CD4-positive, CD25-positive, alpha-beta regulatory T cell (primary cell): ENCODE measurements at regions not wholly inside any gene's neighbourhood (a gene's known extent, or its start where the extent isn't known, plus 50 kb on each side); places are given as distances from the start of the nearest gene placed in this dataset.
"Not testable (repeated sequence)": the region's sequence is repeated elsewhere in the genome, so short reads cannot be mapped to it uniquely, and the experiment has no call there.

ENCODE experiments used
- ATAC-seq, 2 donors: fragments of 150-1000 bp; cut with Tn5 transposase; one replicate each; pipeline ENCODE4 v1.10.0; 2021; ENCODE audit warnings: low read depth in 2 of 2, moderate number of reproducible peaks in 2 of 2, moderate library complexity in 1 of 2
- DNase-seq, 3 donors: peaks; one replicate each; pipeline versions ENCODE4 v3.0.0 to v3.0.0-alpha.2; 2012 to 2022; ENCODE audit warnings: mixed read lengths in 1 of 3
- H3K27ac ChIP-seq: one replicate; pipeline ENCODE4 v1.7.0; 2013; ENCODE audit warnings: mild to moderate bottlenecking, low read length; ENCODE audit not compliant: insufficient read depth, poor library complexity, severe bottlenecking
- H3K27me3 ChIP-seq: one replicate; pipeline ENCODE4 v1.7.0; 2013; ENCODE audit warnings: low read length; ENCODE audit not compliant: control insufficient read depth, insufficient read depth
- H3K36me3 ChIP-seq: one replicate; pipeline ENCODE4 v1.7.0; 2013; ENCODE audit warnings: mild to moderate bottlenecking, low read length, moderate library complexity; ENCODE audit not compliant: control insufficient read depth, insufficient read depth
- H3K4me1 ChIP-seq: 2 replicates; pipeline ENCODE4 v1.7.0; 2013; ENCODE audit warnings: mild to moderate bottlenecking, low read length; ENCODE audit not compliant: insufficient read depth, control insufficient read depth, poor library complexity, severe bottlenecking
- H3K4me3 ChIP-seq: one replicate; pipeline ENCODE4 v1.7.0; 2013; ENCODE audit warnings: low read depth, mild to moderate bottlenecking, low read length, moderate library complexity
- H3K9me3 ChIP-seq, 2 experiments: 1 replicate in 1 of 2; 2 replicates in 1 of 2; pipeline ENCODE4 v1.7.0; 2013; ENCODE audit warnings: low read length in 2 of 2, mild to moderate bottlenecking in 1 of 2, moderate library complexity in 1 of 2; ENCODE audit not compliant: control insufficient read depth in 2 of 2
- H3K27ac Mint-ChIP-seq, 3 donors: one replicate each; pipeline ENCODE4 v1.8.0; 2020 to 2022; ENCODE audit warnings: mild to moderate bottlenecking in 3 of 3, mixed read lengths in 3 of 3, moderate library complexity in 2 of 3
- H3K27me3 Mint-ChIP-seq: one replicate; pipeline ENCODE4 v1.8.0; 2022; ENCODE audit warnings: mild to moderate bottlenecking, mixed read lengths
- H3K36me3 Mint-ChIP-seq: one replicate; pipeline ENCODE4 v1.8.0; 2020; ENCODE audit warnings: mixed read lengths
- H3K4me1 Mint-ChIP-seq, 4 donors: one replicate each; pipeline ENCODE4 v1.8.0; 2020 to 2022; ENCODE audit warnings: mixed read lengths in 4 of 4, mild to moderate bottlenecking in 1 of 4
- H3K4me3 Mint-ChIP-seq, 4 donors: one replicate each; pipeline ENCODE4 v1.8.0; 2020 to 2022; ENCODE audit warnings: mild to moderate bottlenecking in 4 of 4, mixed read lengths in 4 of 4, moderate library complexity in 3 of 4
- H3K9me3 Mint-ChIP-seq, 7 donors: one replicate each; pipeline ENCODE4 v1.8.0; 2020 to 2022; ENCODE audit warnings: mixed read lengths in 7 of 7, mild to moderate bottlenecking in 3 of 7, moderate library complexity in 2 of 7

DNA sequence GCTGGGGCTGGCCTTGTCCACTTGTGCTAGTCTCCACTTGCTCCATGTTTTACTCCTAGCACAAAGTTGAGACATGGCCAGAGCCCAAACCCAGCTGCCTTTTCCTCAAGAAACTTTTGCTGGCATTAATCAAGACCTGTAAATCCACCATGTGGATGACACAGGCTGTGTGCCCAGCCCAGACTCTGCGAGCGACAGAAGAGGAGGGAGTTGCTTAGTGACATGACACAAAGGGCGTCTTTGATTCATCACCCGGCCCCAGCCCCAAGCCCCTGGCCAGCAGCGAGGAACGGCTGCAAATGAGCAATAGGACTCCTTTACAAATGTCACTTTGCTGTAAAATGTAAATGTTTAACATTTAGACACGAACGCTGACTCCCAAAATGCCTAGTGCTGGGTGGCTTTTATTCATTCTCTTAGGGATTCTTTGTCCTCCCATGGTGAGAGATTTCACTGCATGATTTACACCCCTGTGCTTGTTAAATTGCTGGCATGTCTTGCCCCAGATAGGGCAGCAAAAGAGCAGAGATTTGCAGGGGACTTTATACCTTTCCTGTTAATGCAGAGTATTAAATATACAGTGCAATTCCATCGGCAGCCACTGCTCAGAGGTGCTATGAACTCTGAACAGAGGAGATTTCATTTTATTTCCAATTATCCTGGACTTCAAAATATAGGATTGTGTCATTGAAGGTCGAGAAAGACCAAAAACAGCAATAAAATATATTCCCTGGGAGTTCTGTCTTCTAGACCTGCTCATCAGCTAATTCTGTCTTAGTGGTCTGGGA is 263.6 kb upstream of the NCAM1 start:
- DNase-seq (no peak), ATAC-seq (no peak)
- peaks cover 4% of the 10 kb centered on the region for H3K27me3 Mint-ChIP-seq
- Histone ChIP-seq H3K4me1 (no peaks in the 10 kb centered on the region), H3K27me3 (no peaks in the 10 kb centered on the region), H3K4me3 (no peak overlapping the region), H3K27ac (no peak overlapping the region), H3K9me3 (no peaks in the 10 kb centered on the region), H3K36me3 (no peaks in the 10 kb centered on the region)
- peaks cover 0 to 6% (median 0%) of the 10 kb centered on the region in 7 donors for H3K9me3 Mint-ChIP-seq
- H3K27ac Mint-ChIP-seq = no peak overlapping the region
- no peaks in the 10 kb centered on the region for H3K36me3 Mint-ChIP-seq
- no peak overlapping the region for H3K4me3 Mint-ChIP-seq
- H3K4me1 Mint-ChIP-seq = no peaks in the 10 kb centered on the region

DNA sequence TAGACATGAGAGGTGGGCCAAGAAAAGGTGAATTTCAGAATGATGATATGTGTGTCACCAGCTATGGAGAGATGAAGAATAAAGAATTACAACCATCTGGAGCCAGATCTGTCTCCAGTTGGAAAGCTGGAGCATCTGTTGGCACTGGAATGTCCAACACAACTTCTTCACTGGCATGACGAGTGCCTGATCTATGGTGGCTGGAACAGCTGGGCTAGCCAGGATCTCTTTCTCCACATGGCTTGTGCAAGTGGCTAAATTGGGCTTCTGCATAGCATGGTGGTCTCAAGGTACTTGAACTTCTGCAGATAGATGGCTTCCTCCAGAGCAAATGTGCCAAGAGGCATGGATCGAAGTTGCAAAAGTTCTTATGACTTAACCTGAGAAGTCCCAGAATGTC is 256.1 kb upstream of the NCAM1 start:
- ATAC-seq (no peak), DNase-seq (no peak)
- Mint-ChIP-seq H3K27ac (no peak overlapping the region), H3K4me3 (no peak overlapping the region), H3K9me3 (peaks cover 0 to 8% (median 0%) of the 10 kb centered on the region in 7 donors), H3K4me1 (no peaks in the 10 kb centered on the region), H3K27me3 (peaks cover 4% of the 10 kb centered on the region), H3K36me3 (no peaks in the 10 kb centered on the region)
- Histone ChIP-seq H3K4me1 (no peaks in the 10 kb centered on the region), H3K36me3 (no peaks in the 10 kb centered on the region), H3K4me3 (no peak overlapping the region), H3K9me3 (no peaks in the 10 kb centered on the region), H3K27ac (no peak overlapping the region), H3K27me3 (peaks cover 2% of the 10 kb centered on the region)

DNA sequence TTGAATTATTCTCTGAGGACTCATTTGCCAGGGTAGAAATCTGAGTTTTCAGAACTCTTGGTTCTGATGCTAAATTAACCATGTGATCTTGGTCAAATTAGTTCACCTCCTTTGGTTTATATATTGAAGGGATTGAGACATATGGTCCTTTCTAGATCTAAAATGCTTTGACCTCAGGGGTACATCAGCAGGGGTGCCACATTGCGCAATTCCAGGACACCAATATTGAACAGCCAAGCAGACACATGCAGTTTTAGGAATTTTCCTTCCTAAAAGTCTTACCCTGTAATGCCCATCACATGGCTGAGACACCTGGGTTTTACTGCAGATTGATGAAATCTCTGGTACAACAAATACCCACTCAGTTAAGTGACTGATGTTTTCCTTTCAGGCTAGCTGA is 254.4 kb upstream of the NCAM1 start:
- Histone ChIP-seq H3K4me3 (no peak overlapping the region), H3K27me3 (peaks cover 2% of the 10 kb centered on the region), H3K9me3 (no peaks in the 10 kb centered on the region), H3K36me3 (no peaks in the 10 kb centered on the region), H3K27ac (no peak overlapping the region), H3K4me1 (no peaks in the 10 kb centered on the region)
- H3K4me3 Mint-ChIP-seq = no peak overlapping the region
- no peaks in the 10 kb centered on the region for H3K36me3 Mint-ChIP-seq
- DNase-seq (no peak), ATAC-seq (no peak)
- H3K9me3 Mint-ChIP-seq = peaks cover 0 to 8% (median 0%) of the 10 kb centered on the region in 7 donors
- no peak overlapping the region for H3K27ac Mint-ChIP-seq
- H3K27me3 Mint-ChIP-seq = peaks cover 4% of the 10 kb centered on the region
- no peaks in the 10 kb centered on the region for H3K4me1 Mint-ChIP-seq

DNA sequence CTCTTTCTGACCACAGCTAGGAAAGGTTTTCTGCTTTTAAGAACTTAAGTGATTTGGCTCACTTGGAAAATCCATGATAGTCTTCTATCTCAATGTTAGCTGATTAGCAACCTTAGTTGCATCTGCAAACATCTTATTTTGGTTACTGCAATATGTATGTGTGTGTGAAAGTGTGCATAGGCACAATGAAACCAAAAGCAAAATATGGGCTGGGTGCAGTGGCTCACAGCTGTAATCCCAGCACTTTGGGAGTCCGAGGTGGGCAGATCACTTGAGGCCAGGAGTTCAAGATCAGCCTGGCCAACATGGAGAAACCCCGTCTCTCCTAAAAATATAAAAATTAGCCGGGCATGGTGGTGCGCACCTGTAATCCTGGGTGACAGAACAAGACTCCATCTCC is 246.9 kb upstream of the NCAM1 start:
- H3K9me3 Mint-ChIP-seq, H3K9me3 ChIP-seq, H3K27ac ChIP-seq, H3K27ac Mint-ChIP-seq, H3K4me1 Mint-ChIP-seq, H3K36me3 ChIP-seq, H3K4me1 ChIP-seq, H3K27me3 Mint-ChIP-seq, ATAC-seq, H3K27me3 ChIP-seq, H3K4me3 Mint-ChIP-seq, H3K36me3 Mint-ChIP-seq, H3K4me3 ChIP-seq, DNase-seq: not testable (repeated sequence)

DNA sequence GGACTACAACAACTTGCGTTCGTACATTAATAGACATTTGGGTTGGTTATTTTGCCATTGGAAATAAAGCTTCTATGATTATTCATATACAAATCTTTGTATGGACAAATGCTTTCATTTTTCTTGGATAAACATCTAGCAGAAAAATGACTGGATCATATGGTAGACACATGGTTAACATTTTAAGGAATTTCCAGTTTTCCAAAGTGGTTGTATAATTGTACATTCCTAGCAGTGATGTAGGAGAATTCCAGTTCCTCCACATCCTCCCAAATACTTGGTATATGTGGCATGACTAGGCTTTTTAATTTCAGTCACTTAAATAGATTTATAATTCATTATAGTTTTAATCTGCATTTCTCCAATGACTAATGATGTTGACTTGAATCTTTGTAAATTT is 246.2 kb upstream of the NCAM1 start:
- H3K27ac ChIP-seq = no peak overlapping the region
- H3K27ac Mint-ChIP-seq = no peak overlapping the region
- H3K4me1 Mint-ChIP-seq = no peaks in the 10 kb centered on the region
- no peaks in the 10 kb centered on the region for H3K27me3 Mint-ChIP-seq
- H3K4me3 Mint-ChIP-seq = no peak overlapping the region
- H3K9me3 Mint-ChIP-seq = peaks cover 0 to 3% (median 0%) of the 10 kb centered on the region in 7 donors
- ATAC-seq (no peak), DNase-seq (no peak)
- no peaks in the 10 kb centered on the region for H3K4me1 ChIP-seq
- H3K27me3 ChIP-seq = peaks cover 3% of the 10 kb centered on the region
- H3K36me3 Mint-ChIP-seq = no peaks in the 10 kb centered on the region
- no peak overlapping the region for H3K4me3 ChIP-seq
- no peaks in the 10 kb centered on the region for H3K36me3 ChIP-seq
- no peaks in the 10 kb centered on the region for H3K9me3 ChIP-seq

DNA sequence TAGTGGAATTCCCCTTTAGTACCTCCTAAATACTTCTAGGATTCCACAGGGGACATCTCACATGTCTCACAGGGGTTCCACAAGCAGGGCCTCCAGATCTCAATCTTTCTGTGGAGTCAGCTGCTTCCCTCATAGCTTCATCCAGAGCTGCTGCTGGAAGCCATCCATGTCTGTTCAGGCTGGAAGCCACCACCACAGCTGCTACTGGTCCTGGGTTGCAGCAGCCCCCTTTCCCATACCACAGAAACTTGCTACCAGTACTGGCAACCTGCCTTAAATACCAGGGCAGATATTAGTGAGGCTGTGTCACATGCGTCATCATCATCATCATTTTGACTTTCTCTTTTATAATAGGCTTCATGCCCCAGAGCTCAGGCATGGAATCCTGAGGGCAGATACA is 242.7 kb upstream of the NCAM1 start:
- Mint-ChIP-seq H3K27ac (no peak overlapping the region), H3K27me3 (peaks cover 4% of the 10 kb centered on the region), H3K9me3 (peaks cover 0 to 3% (median 0%) of the 10 kb centered on the region in 7 donors), H3K4me3 (no peak overlapping the region), H3K36me3 (no peaks in the 10 kb centered on the region), H3K4me1 (no peaks in the 10 kb centered on the region)
- Histone ChIP-seq H3K27ac (no peak overlapping the region), H3K27me3 (no peaks in the 10 kb centered on the region), H3K9me3 (no peaks in the 10 kb centered on the region), H3K4me3 (no peak overlapping the region), H3K4me1 (no peaks in the 10 kb centered on the region), H3K36me3 (no peaks in the 10 kb centered on the region)
- no peak for ATAC-seq
- DNase-seq = no peak

DNA sequence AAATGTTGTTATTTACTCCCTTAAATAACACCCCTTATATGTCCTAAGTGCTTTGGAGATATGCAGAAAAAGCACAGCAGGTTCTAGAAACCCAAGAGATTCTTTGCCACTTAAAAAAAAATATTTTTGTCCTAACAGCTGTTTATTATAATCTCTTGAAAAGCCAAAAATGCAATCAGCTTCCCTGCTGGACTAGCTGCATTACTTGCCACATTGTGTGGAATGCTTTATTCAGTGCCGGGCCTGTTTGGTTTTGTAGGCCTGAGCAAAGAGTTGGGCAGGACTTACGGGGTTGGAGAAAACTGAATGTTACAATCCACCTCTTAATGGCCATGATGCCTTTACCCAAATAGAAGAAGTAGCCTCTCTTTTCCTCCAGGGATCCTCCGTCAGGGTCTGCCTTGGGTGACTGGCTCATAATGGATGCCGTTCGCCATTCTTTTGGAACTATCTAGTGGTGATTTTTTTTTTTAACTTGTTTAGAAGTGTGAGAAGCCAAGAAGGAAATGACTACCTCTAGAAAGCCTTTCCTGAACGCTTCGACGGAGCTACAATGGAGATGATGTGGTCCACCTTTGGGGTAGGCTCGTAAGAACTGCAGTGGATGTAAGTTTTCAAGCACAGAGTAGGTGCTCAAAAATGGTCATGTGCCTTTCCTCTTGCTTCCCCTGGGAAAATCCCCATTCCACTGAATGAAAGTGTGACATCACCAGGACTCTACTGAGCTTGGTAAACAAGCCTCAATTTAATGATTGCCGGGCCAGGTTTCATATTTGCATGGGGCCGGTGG is 241.3 kb upstream of the NCAM1 start:
- H3K4me3 Mint-ChIP-seq = no peak overlapping the region
- H3K9me3 Mint-ChIP-seq = peaks cover 0 to 3% (median 0%) of the 10 kb centered on the region in 7 donors
- H3K4me1 ChIP-seq = no peaks in the 10 kb centered on the region
- H3K36me3 ChIP-seq = no peaks in the 10 kb centered on the region
- H3K9me3 ChIP-seq = no peaks in the 10 kb centered on the region
- H3K27ac Mint-ChIP-seq = no peak overlapping the region
- DNase-seq (no peak), ATAC-seq (no peak)
- no peak overlapping the region for H3K27ac ChIP-seq
- no peaks in the 10 kb centered on the region for H3K4me1 Mint-ChIP-seq
- H3K27me3 ChIP-seq = no peaks in the 10 kb centered on the region
- H3K4me3 ChIP-seq = no peak overlapping the region
- peaks cover 4% of the 10 kb centered on the region for H3K27me3 Mint-ChIP-seq
- no peaks in the 10 kb centered on the region for H3K36me3 Mint-ChIP-seq

DNA sequence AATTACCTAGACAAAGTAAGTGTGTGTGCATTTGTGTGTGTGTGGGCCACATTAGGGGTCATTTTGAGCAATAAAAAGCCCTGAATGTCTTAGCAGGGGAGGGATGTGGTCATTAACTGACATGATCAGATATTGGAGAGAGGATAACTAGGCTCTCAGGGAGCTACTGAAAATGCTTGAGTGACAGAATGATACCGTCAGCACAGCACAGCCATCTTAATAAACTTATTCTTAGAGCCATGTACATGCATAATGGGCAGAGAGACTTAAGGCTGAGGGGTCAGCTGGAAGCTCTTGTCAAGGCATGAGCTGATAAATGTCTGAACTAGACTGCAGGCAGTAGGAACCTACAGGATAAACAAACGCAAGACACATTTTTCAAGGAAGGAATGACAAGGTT is 239.1 kb upstream of the NCAM1 start:
- no peak overlapping the region for H3K27ac Mint-ChIP-seq
- ATAC-seq (no peak), DNase-seq (no peak)
- H3K4me3 Mint-ChIP-seq = no peak overlapping the region
- Histone ChIP-seq H3K4me3 (no peak overlapping the region), H3K27me3 (no peaks in the 10 kb centered on the region), H3K4me1 (no peaks in the 10 kb centered on the region), H3K36me3 (no peaks in the 10 kb centered on the region), H3K9me3 (no peaks in the 10 kb centered on the region), H3K27ac (no peak overlapping the region)
- H3K36me3 Mint-ChIP-seq = no peaks in the 10 kb centered on the region
- no peaks in the 10 kb centered on the region for H3K4me1 Mint-ChIP-seq
- H3K27me3 Mint-ChIP-seq = peaks cover 4% of the 10 kb centered on the region
- peaks cover 0 to 2% (median 0%) of the 10 kb centered on the region in 7 donors for H3K9me3 Mint-ChIP-seq
